ENCODE measurements at regions not wholly inside any gene's neighbourhood (a gene's known extent, or its start where the extent isn't known, plus 50 kb on each side); places are given as distances from the start of the nearest gene placed in this dataset.

GRCh38 chr1:234713859-234714258, 103.9 kb upstream of the IRF2BP2 start:
- H3K27me3 Mint-ChIP-seq (ENCODE audit: unreplicated experiment): no peaks in the 10 kb centered on the region
- H3K27ac Mint-ChIP-seq (ENCODE audit: unreplicated experiment): no peak overlapping the region
- no peak for TF ChIP-seq CTCF (IDR thresholded peaks at IDR 0.05)
- no peaks in the 10 kb centered on the region for H3K9me3 Mint-ChIP-seq (ENCODE audit: unreplicated experiment)
- H3K4me1 Mint-ChIP-seq (ENCODE audit: unreplicated experiment): peaks cover 14% of the 10 kb centered on the region
- H3K36me3 Mint-ChIP-seq (ENCODE audit: unreplicated experiment): no peaks in the 10 kb centered on the region
- DNase-seq (ENCODE audit: extremely low spot score, unreplicated experiment): no peak
- H3K4me3 Mint-ChIP-seq (ENCODE audit: unreplicated experiment): no peak overlapping the region

- TF ChIP-seq CTCF (IDR thresholded peaks at IDR 0.05): no peak
- Mint-ChIP-seq H3K27ac (ENCODE audit: unreplicated experiment) (no peak overlapping the region), H3K4me1 (ENCODE audit: unreplicated experiment) (peaks cover 11% of the 10 kb centered on the region), H3K4me3 (ENCODE audit: unreplicated experiment) (no peak overlapping the region), H3K36me3 (ENCODE audit: unreplicated experiment) (no peaks in the 10 kb centered on the region), H3K9me3 (ENCODE audit: unreplicated experiment) (no peaks in the 10 kb centered on the region), H3K27me3 (ENCODE audit: unreplicated experiment) (no peaks in the 10 kb centered on the region)
- DNase-seq (ENCODE audit: extremely low spot score, unreplicated experiment): no peak
Measured at GRCh38 chr1:234713440-234713839, 103.5 kb upstream of the IRF2BP2 start.

GRCh38 chr1:234712891-234713305, 102.9 kb upstream of the IRF2BP2 start:
- no peaks in the 10 kb centered on the region for H3K36me3 Mint-ChIP-seq (ENCODE audit: unreplicated experiment)
- H3K27ac Mint-ChIP-seq (ENCODE audit: unreplicated experiment): no peak overlapping the region
- no peaks in the 10 kb centered on the region for H3K9me3 Mint-ChIP-seq (ENCODE audit: unreplicated experiment)

GRCh38 chr1:234710936-234711724, 101.2 kb upstream of the IRF2BP2 start:
- DNase-seq (ENCODE audit: extremely low spot score, unreplicated experiment): no peak
- H3K27ac Mint-ChIP-seq (ENCODE audit: unreplicated experiment): no peak overlapping the region
- peaks cover 11% of the 10 kb centered on the region for H3K4me1 Mint-ChIP-seq (ENCODE audit: unreplicated experiment)

More at GRCh38 chr1:234712891-234713305, 102.9 kb upstream of the IRF2BP2 start:
- DNase-seq (ENCODE audit: extremely low spot score, unreplicated experiment): no peak
- Mint-ChIP-seq H3K27me3 (ENCODE audit: unreplicated experiment) (no peaks in the 10 kb centered on the region), H3K4me3 (ENCODE audit: unreplicated experiment) (no peak overlapping the region), H3K4me1 (ENCODE audit: unreplicated experiment) (peaks cover 7% of the 10 kb centered on the region)
- TF ChIP-seq CTCF (IDR thresholded peaks at IDR 0.05): no peak

More at GRCh38 chr1:234710936-234711724, 101.2 kb upstream of the IRF2BP2 start:
- H3K4me3 Mint-ChIP-seq (ENCODE audit: unreplicated experiment): no peak overlapping the region
- H3K9me3 Mint-ChIP-seq (ENCODE audit: unreplicated experiment): no peaks in the 10 kb centered on the region
- H3K36me3 Mint-ChIP-seq (ENCODE audit: unreplicated experiment): no peaks in the 10 kb centered on the region
- H3K27me3 Mint-ChIP-seq (ENCODE audit: unreplicated experiment): no peaks in the 10 kb centered on the region
- TF ChIP-seq CTCF (IDR thresholded peaks at IDR 0.05): no peak

Measured in osteocyte (in vitro differentiated cells).